Tibial nerve (tissue), 4 donors: ENCODE measurements at regions not wholly inside any gene's neighbourhood (a gene's known extent, or its start where the extent isn't known, plus 50 kb on each side); places are given as distances from the start of the nearest gene placed in this dataset.

Experiments
- DNase-seq, 2 donors: peaks; one replicate each; pipeline ENCODE4 v3.0.0-alpha.2; 2019; ENCODE audit warnings: low spot score in 2 of 2
- H3K27ac ChIP-seq, 4 donors: fragments of 200-600 bp; sonication (generic) in 3 of 4; one replicate each; pipeline ENCODE4 v1.5.1; 2017 to 2019; ENCODE audit warnings: mild to moderate bottlenecking in 1 of 4
- H3K27me3 ChIP-seq, 2 donors: fragments of 200-600 bp; sonication (generic) in 1 of 2; one replicate each; pipeline versions ENCODE4 v1.5.1 to v1.6.0; 2017 to 2019
- H3K36me3 ChIP-seq, 3 donors: fragments of 200-600 bp; sonication (generic); one replicate each; pipeline ENCODE4 v1.5.1; 2018 to 2019
- H3K4me1 ChIP-seq, 4 donors: fragments of 200-600 bp; sonication (generic) in 3 of 4; one replicate each; pipeline ENCODE4 v1.5.1; 2017 to 2019
- H3K4me3 ChIP-seq, 4 donors: fragments of 200-600 bp; sonication (generic) in 3 of 4; one replicate each; pipeline ENCODE4 v1.5.1; 2017 to 2019; ENCODE audit warnings: mild to moderate bottlenecking in 1 of 4, moderate library complexity in 1 of 4
- H3K9me3 ChIP-seq, 4 donors: fragments of 200-600 bp; sonication (generic) in 3 of 4; one replicate each; pipeline ENCODE4 v1.5.1; 2017 to 2019
- CTCF ChIP-seq, 5 experiments: fragments of 200-600 bp in 3 of 5; fragments of 450-650 bp in 2 of 5; sonication (generic) in 3 of 5; IDR thresholded peaks; one replicate each; pipeline ENCODE4 v1.5.1; 2016 to 2019; ENCODE audit warnings: antibody characterized with exemption in 5 of 5, mild to moderate bottlenecking in 3 of 5, moderate library complexity in 2 of 5
- EP300 ChIP-seq, 2 donors: sonication (generic); formaldehyde crosslinking; IDR thresholded peaks; one replicate each; pipeline ENCODE4 v1.6.1; 2017; ENCODE audit warnings: antibody characterized with exemption in 2 of 2, mild to moderate bottlenecking in 1 of 2
- POLR2A ChIP-seq, 2 donors: fragments of 450-650 bp; IDR thresholded peaks; one replicate each; pipeline ENCODE4 v1.6.1; 2017; ENCODE audit warnings: antibody characterized with exemption in 2 of 2, mild to moderate bottlenecking in 2 of 2, moderate library complexity in 2 of 2
- WGBS, 2 donors: methylation state at CpG; one replicate each; pipeline ENCODE4 v1.1.5; 2018; 5-methylcytosine and 5-hydroxymethylcytosine counted together

GRCh38 chr13:50460358-50460757, 383.1 kb downstream of the DLEU7 start:
- Histone ChIP-seq H3K27me3 (no peaks in the 10 kb centered on the region), H3K4me1 (peaks cover 0 to 10% (median 3%) of the 10 kb centered on the region in 4 donors), H3K9me3 (no peaks in the 10 kb centered on the region), H3K27ac (no peak overlapping the region), H3K4me3 (no peak overlapping the region), H3K36me3 (no peaks in the 10 kb centered on the region)
- no peak for TF ChIP-seq CTCF (IDR thresholded peaks at IDR 0.05)
- TF ChIP-seq EP300 (IDR thresholded peaks at IDR 0.05), result no peak
- TF ChIP-seq POLR2A (IDR thresholded peaks at IDR 0.05), result no peak
- WGBS, 2 donors, result 58 to 86% methylated on average over 1 of the region's 1 CpG
- no peak for DNase-seq

- no peak overlapping the region for H3K27ac ChIP-seq
- H3K9me3 ChIP-seq, result no peaks in the 10 kb centered on the region
- WGBS, 2 donors, result 89 to 92% methylated on average over 3 of the region's 3 CpGs
- peaks cover 0 to 5% (median 2%) of the 10 kb centered on the region in 4 donors for H3K4me1 ChIP-seq
- H3K36me3 ChIP-seq, result no peaks in the 10 kb centered on the region
- no peak for TF ChIP-seq CTCF (IDR thresholded peaks at IDR 0.05)
- no peak for TF ChIP-seq POLR2A (IDR thresholded peaks at IDR 0.05)
- TF ChIP-seq EP300 (IDR thresholded peaks at IDR 0.05), result no peak
- no peak overlapping the region for H3K4me3 ChIP-seq
- H3K27me3 ChIP-seq, result no peaks in the 10 kb centered on the region
- no peak for DNase-seq
These were observed 382.3 kb downstream of the DLEU7 start for GRCh38 chr13:50461189-50461588.

GRCh38 chr13:50463719-50464118, 379.8 kb downstream of the DLEU7 start:
- TF ChIP-seq EP300 (IDR thresholded peaks at IDR 0.05) (no peak), POLR2A (IDR thresholded peaks at IDR 0.05) (no peak), CTCF (IDR thresholded peaks at IDR 0.05) (no peak)
- WGBS, 2 donors, result 82 to 88% methylated on average over 3 of the region's 3 CpGs
- H3K4me1 ChIP-seq, result peaks cover 0 to 6% (median 0%) of the 10 kb centered on the region in 4 donors
- H3K36me3 ChIP-seq, result no peaks in the 10 kb centered on the region
- H3K27ac ChIP-seq, result no peak overlapping the region
- DNase-seq, result no peak
- no peak overlapping the region for H3K4me3 ChIP-seq
- H3K9me3 ChIP-seq, result no peaks in the 10 kb centered on the region
- H3K27me3 ChIP-seq, result no peaks in the 10 kb centered on the region

GRCh38 chr13:50464349-50465251, 378.9 kb downstream of the DLEU7 start:
- no peak for TF ChIP-seq POLR2A (IDR thresholded peaks at IDR 0.05)
- no peak for TF ChIP-seq EP300 (IDR thresholded peaks at IDR 0.05)
- TF ChIP-seq CTCF (IDR thresholded peaks at IDR 0.05), result no peak
- no peaks in the 10 kb centered on the region for H3K27me3 ChIP-seq
- H3K4me3 ChIP-seq, result no peak overlapping the region
- H3K9me3 ChIP-seq, result no peaks in the 10 kb centered on the region
- H3K4me1 ChIP-seq, result peaks cover 0 to 6% (median 0%) of the 10 kb centered on the region in 4 donors
- DNase-seq, result no peak
- no peak overlapping the region for H3K27ac ChIP-seq
- H3K36me3 ChIP-seq, result no peaks in the 10 kb centered on the region
- 87 to 93% methylated on average over 10 of the region's 10 CpGs for WGBS, 2 donors

GRCh38 chr13:50466456-50466855, 377.0 kb downstream of the DLEU7 start:
- no peak for TF ChIP-seq POLR2A (IDR thresholded peaks at IDR 0.05)
- TF ChIP-seq EP300 (IDR thresholded peaks at IDR 0.05), result no peak
- TF ChIP-seq CTCF (IDR thresholded peaks at IDR 0.05), result no peak
- H3K4me3 ChIP-seq, result no peak overlapping the region
- H3K36me3 ChIP-seq, result no peaks in the 10 kb centered on the region
- no peak overlapping the region for H3K27ac ChIP-seq
- WGBS, 2 donors, result 90 to 92% methylated on average over 6 of the region's 6 CpGs
- no peaks in the 10 kb centered on the region for H3K27me3 ChIP-seq
- H3K4me1 ChIP-seq, result peaks cover 0 to 6% (median 0%) of the 10 kb centered on the region in 4 donors
- no peaks in the 10 kb centered on the region for H3K9me3 ChIP-seq
- DNase-seq, result no peak
